OCI-LY1 (cell line): ENCODE measurements at regions not wholly inside any gene's neighbourhood (a gene's known extent, or its start where the extent isn't known, plus 50 kb on each side); places are given as distances from the start of the nearest gene placed in this dataset.

Source experiments
- H2AFZ ChIP-seq: fragments of 200-600 bp; sonication (generic), shearing (Covaris generic); 2 replicates; pipeline ENCODE4 v1.6.0; 2014; ENCODE audit warnings: antibody characterized with exemption, mild to moderate bottlenecking, low read length
- H3F3A ChIP-seq: fragments of 200-600 bp; sonication (generic), shearing (Covaris generic); 2 replicates; pipeline ENCODE4 v1.6.0; 2014; ENCODE audit warnings: mild to moderate bottlenecking, antibody characterized with exemption, low read length, moderate library complexity; ENCODE audit not compliant: insufficient read depth
- H3K27ac ChIP-seq: fragments of 200-600 bp; sonication (generic); 2 replicates; pipeline ENCODE4 v1.5.1; 2014; ENCODE audit warnings: low read length, mixed run types, mild to moderate bottlenecking, low read depth; ENCODE audit not compliant: poor library complexity, severe bottlenecking
- H3K27me3 ChIP-seq: fragments of 200-600 bp; sonication (generic); 2 replicates; pipeline ENCODE4 v1.6.0; 2014; ENCODE audit warnings: antibody characterized with exemption, mild to moderate bottlenecking, low read length, moderate library complexity; ENCODE audit not compliant: insufficient read depth
- H3K36me3 ChIP-seq: fragments of 200-600 bp; sonication (generic); 2 replicates; pipeline ENCODE4 v1.6.1; 2014; ENCODE audit warnings: mild to moderate bottlenecking, antibody characterized with exemption, low read length, moderate library complexity, mixed read lengths; ENCODE audit not compliant: insufficient read depth
- H3K4me1 ChIP-seq: fragments of 200-600 bp; sonication (generic); 2 replicates; pipeline ENCODE4 v1.5.1; 2014; ENCODE audit warnings: mild to moderate bottlenecking, low read length, moderate library complexity; ENCODE audit not compliant: insufficient read depth, severe bottlenecking
- H3K4me2 ChIP-seq: fragments of 200-600 bp; sonication (generic), shearing (Covaris generic); 2 replicates; pipeline ENCODE4 v1.6.1; 2014; ENCODE audit warnings: low read length
- H3K4me3 ChIP-seq: fragments of 200-600 bp; sonication (generic); 2 replicates; pipeline ENCODE4 v1.5.1; 2014; ENCODE audit warnings: low read length, low read depth, mild to moderate bottlenecking, mixed read lengths; ENCODE audit not compliant: poor library complexity, severe bottlenecking
- H3K79me2 ChIP-seq: fragments of 200-600 bp; shearing (Covaris generic); 2 replicates; pipeline ENCODE4 v1.6.1; 2016; ENCODE audit warnings: mixed run types, low read length, mixed read lengths; ENCODE audit not compliant: insufficient read depth
- H3K9ac ChIP-seq: fragments of 200-600 bp; sonication (generic), shearing (Covaris generic); 2 replicates; pipeline ENCODE4 v1.6.1; 2014; ENCODE audit warnings: mild to moderate bottlenecking, low read length, mixed read lengths
- H3K9me2 ChIP-seq: fragments of 200-600 bp; sonication (generic), shearing (Covaris generic); 2 replicates; pipeline ENCODE4 v1.6.1; 2014; ENCODE audit warnings: low read depth, mild to moderate bottlenecking, low read length, mixed read lengths
- H3K9me3 ChIP-seq: fragments of 200-600 bp; shearing (Covaris generic); 2 replicates; pipeline ENCODE4 v1.6.1; 2014; ENCODE audit warnings: low read length, mixed read lengths
- H4K20me1 ChIP-seq: fragments of 200-600 bp; sonication (generic), shearing (Covaris generic); 2 replicates; pipeline ENCODE4 v1.6.0; 2016; ENCODE audit warnings: mild to moderate bottlenecking, low read length; ENCODE audit not compliant: insufficient read depth
- CTCF ChIP-seq: fragments of 200-600 bp; sonication (generic), shearing (Covaris generic); IDR thresholded peaks from 2 replicates; pipeline ENCODE4 v1.5.1; 2017; ENCODE audit warnings: mild to moderate bottlenecking, antibody characterized with exemption, low read length, moderate library complexity, mixed read lengths
- EZH2 ChIP-seq: fragments of 200-600 bp; sonication (generic), shearing (Covaris generic); IDR thresholded peaks from 2 replicates; pipeline ENCODE4 v1.8.0; 2017; ENCODE audit warnings: borderline replicate concordance, mixed run types, mild to moderate bottlenecking, antibody characterized with exemption, low read length, moderate library complexity, mixed read lengths

- Histone ChIP-seq H3K9ac (no peak overlapping the region), H3K36me3 (no peaks in the 10 kb centered on the region), H3K4me3 (no peak overlapping the region), H3K9me2 (no peaks in the 10 kb centered on the region), H3K4me1 (no peaks in the 10 kb centered on the region), H3F3A (no peaks in the 10 kb centered on the region), H3K27me3 (no peaks in the 10 kb centered on the region), H3K9me3 (no peaks in the 10 kb centered on the region), H3K79me2 (no peaks in the 10 kb centered on the region), H2AFZ (no peak overlapping the region), H3K4me2 (no peak overlapping the region), H4K20me1 (no peaks in the 10 kb centered on the region), H3K27ac (no peak overlapping the region)
- TF ChIP-seq EZH2 (no peak), CTCF (no peak)
These were observed 141.3 kb downstream of the IRX1 start for GRCh38 chr5:3736926-3737325.

GRCh38 chr5:3738919-3739318 is 143.3 kb downstream of the IRX1 start:
- Histone ChIP-seq H3K27me3 (no peaks in the 10 kb centered on the region), H3K79me2 (no peaks in the 10 kb centered on the region), H3K36me3 (no peaks in the 10 kb centered on the region), H3K4me2 (no peak overlapping the region), H3K9me3 (no peaks in the 10 kb centered on the region), H4K20me1 (no peaks in the 10 kb centered on the region), H3F3A (no peaks in the 10 kb centered on the region), H2AFZ (no peak overlapping the region), H3K4me1 (no peaks in the 10 kb centered on the region), H3K27ac (no peak overlapping the region), H3K9me2 (no peaks in the 10 kb centered on the region), H3K4me3 (no peak overlapping the region), H3K9ac (no peak overlapping the region)
- TF ChIP-seq CTCF (no peak), EZH2 (no peak)

- TF ChIP-seq EZH2, result no peak
- no peak for TF ChIP-seq CTCF
- Histone ChIP-seq H3K4me1 (no peaks in the 10 kb centered on the region), H3K4me3 (no peak overlapping the region), H3K4me2 (no peak overlapping the region), H3K9me3 (no peaks in the 10 kb centered on the region), H3K27me3 (no peaks in the 10 kb centered on the region), H3F3A (no peaks in the 10 kb centered on the region), H3K9me2 (no peaks in the 10 kb centered on the region), H3K79me2 (no peaks in the 10 kb centered on the region), H3K27ac (no peak overlapping the region), H4K20me1 (no peaks in the 10 kb centered on the region), H2AFZ (no peak overlapping the region), H3K36me3 (no peaks in the 10 kb centered on the region), H3K9ac (no peak overlapping the region)
These were observed 145.1 kb downstream of the IRX1 start for GRCh38 chr5:3740546-3741373.
